Liver (tissue), 8 donors: ENCODE measurements at regions not wholly inside any gene's neighbourhood (a gene's known extent, or its start where the extent isn't known, plus 50 kb on each side); places are given as distances from the start of the nearest gene placed in this dataset.

Experiments
- DNase-seq: peaks from one replicate; pipeline ENCODE4 v3.0.0-alpha.2; 2017; ENCODE audit warnings: low spot score
- H3K27ac ChIP-seq, 2 donors: one replicate each; pipeline ENCODE4 v1.7.0; 2013; ENCODE audit warnings: inconsistent platforms in 2 of 2, low read length in 2 of 2, control low read depth in 1 of 2, low read depth in 1 of 2, mild to moderate bottlenecking in 1 of 2
- H3K27me3 ChIP-seq, 4 donors: one replicate each; pipeline versions ENCODE4 v1.6.1 to v1.7.0; 2013; ENCODE audit warnings: low read length in 3 of 4, inconsistent platforms in 1 of 4, mild to moderate bottlenecking in 1 of 4, moderate library complexity in 1 of 4; ENCODE audit not compliant: control insufficient read depth in 4 of 4, insufficient read depth in 4 of 4
- H3K36me3 ChIP-seq, 4 donors: one replicate each; pipeline versions ENCODE4 v1.6.1 to v1.7.0; 2013; ENCODE audit warnings: low read length in 3 of 4, mild to moderate bottlenecking in 3 of 4, low read depth in 1 of 4, moderate library complexity in 1 of 4; ENCODE audit not compliant: control insufficient read depth in 4 of 4, insufficient read depth in 3 of 4
- H3K4me1 ChIP-seq, 4 donors: one replicate each; pipeline versions ENCODE4 v1.6.1 to v1.7.0; 2013; ENCODE audit warnings: low read length in 3 of 4, mild to moderate bottlenecking in 3 of 4, moderate library complexity in 1 of 4; ENCODE audit not compliant: control insufficient read depth in 4 of 4, insufficient read depth in 4 of 4
- H3K4me3 ChIP-seq, 3 donors: one replicate each; pipeline versions ENCODE4 v1.6.1 to v1.7.0; 2013; ENCODE audit warnings: low read length in 3 of 3, control low read depth in 1 of 3, low read depth in 1 of 3, mild to moderate bottlenecking in 1 of 3
- H3K9ac ChIP-seq, 2 donors: one replicate each; pipeline ENCODE4 v1.7.0; 2013; ENCODE audit warnings: low read length in 2 of 2, mild to moderate bottlenecking in 2 of 2, moderate library complexity in 2 of 2, control low read depth in 1 of 2, low read depth in 1 of 2
- H3K9me3 ChIP-seq, 4 donors: one replicate each; pipeline versions ENCODE4 v1.6.1 to v1.7.0; 2013; ENCODE audit warnings: low read length in 3 of 4; ENCODE audit not compliant: control insufficient read depth in 4 of 4
- EGR1 ChIP-seq, 2 donors: IDR thresholded peaks; 2 replicates each; pipeline ENCODE4 v1.6.1; 2016 to 2018; ENCODE audit warnings: antibody characterized with exemption in 2 of 2, low read depth in 2 of 2
- FOXA1 ChIP-seq: IDR thresholded peaks from 2 replicates; pipeline ENCODE4 v1.6.1; 2016; ENCODE audit warnings: antibody characterized with exemption
- FOXA2 ChIP-seq: IDR thresholded peaks from 2 replicates; pipeline ENCODE4 v1.6.1; 2016; ENCODE audit warnings: antibody characterized with exemption
- GABPA ChIP-seq, 2 donors: IDR thresholded peaks in 1 of 2; conservative IDR thresholded peaks in 1 of 2; 2 replicates each; pipeline ENCODE4 v1.6.1; 2016; ENCODE audit warnings: antibody characterized with exemption in 2 of 2, mild to moderate bottlenecking in 1 of 2, moderate library complexity in 1 of 2
- HNF4A ChIP-seq, 2 donors: conservative IDR thresholded peaks; 2 replicates each; pipeline ENCODE4 v1.6.1; 2016; ENCODE audit warnings: antibody characterized with exemption in 2 of 2, mild to moderate bottlenecking in 2 of 2
- HNF4G ChIP-seq: IDR thresholded peaks from 2 replicates; pipeline ENCODE4 v1.6.1; 2016; ENCODE audit warnings: antibody characterized with exemption
- JUND ChIP-seq, 2 donors: IDR thresholded peaks; 2 replicates each; pipeline ENCODE4 v1.6.1; 2016; ENCODE audit warnings: antibody characterized with exemption in 2 of 2
- NR2F2 ChIP-seq: IDR thresholded peaks from 2 replicates; pipeline ENCODE4 v1.6.1; 2016; ENCODE audit warnings: antibody characterized with exemption
- RAD21 ChIP-seq, 2 donors: IDR thresholded peaks; 2 replicates each; pipeline ENCODE4 v1.6.1; 2016; ENCODE audit warnings: antibody characterized with exemption in 2 of 2, mild to moderate bottlenecking in 2 of 2
- RXRA ChIP-seq, 2 donors: IDR thresholded peaks; 2 replicates each; pipeline ENCODE4 v1.6.1; 2017 to 2018; ENCODE audit warnings: antibody characterized with exemption in 2 of 2, mild to moderate bottlenecking in 1 of 2
- SP1 ChIP-seq: IDR thresholded peaks from 2 replicates; pipeline ENCODE4 v1.6.1; 2018; ENCODE audit warnings: antibody characterized with exemption, mild to moderate bottlenecking
- TAF1 ChIP-seq: conservative IDR thresholded peaks from 2 replicates; pipeline ENCODE4 v1.6.1; 2016; ENCODE audit warnings: antibody characterized with exemption, mild to moderate bottlenecking
- YY1 ChIP-seq: IDR thresholded peaks from 2 replicates; pipeline ENCODE4 v1.6.1; 2016; ENCODE audit warnings: antibody characterized with exemption, mild to moderate bottlenecking
- WGBS: extraction: QIAGEN DNeasy Blood & Tissue Kit; methylation state at CpG from one replicate; pipeline ENCODE4 v1.1.7; 2013; 5-methylcytosine and 5-hydroxymethylcytosine counted together
- TF ChIP-seq, protein P1 (sequence below): IDR thresholded peaks from 2 replicates; pipeline ENCODE4 v1.6.1; 2016; ENCODE audit warnings: antibody characterized with exemption
- TF ChIP-seq, protein P2 (sequence below): fragments of 150-350 bp; IDR thresholded peaks from 2 replicates; pipeline ENCODE4 v1.5.1; 2017; ENCODE audit warnings: improper control_type of control experiment, low read depth, low read length; ENCODE audit not compliant: missing input control
- TF ChIP-seq, protein P3 (sequence below): IDR thresholded peaks from 2 replicates; pipeline ENCODE4 v1.6.1; 2016; ENCODE audit warnings: antibody characterized with exemption
- TF ChIP-seq, protein P4 (sequence below): IDR thresholded peaks from 2 replicates; pipeline ENCODE4 v1.6.1; 2016; ENCODE audit warnings: antibody characterized with exemption
- TF ChIP-seq, protein P5 (sequence below): IDR thresholded peaks from 2 replicates; pipeline ENCODE4 v1.6.1; 2016; ENCODE audit warnings: antibody characterized with exemption, mild to moderate bottlenecking
- donor health status: healthy.
- donor health status: healthy.
- donor health status: healthy.
- donor health status: healthy.
- donor health status: healthy.

DNA sequence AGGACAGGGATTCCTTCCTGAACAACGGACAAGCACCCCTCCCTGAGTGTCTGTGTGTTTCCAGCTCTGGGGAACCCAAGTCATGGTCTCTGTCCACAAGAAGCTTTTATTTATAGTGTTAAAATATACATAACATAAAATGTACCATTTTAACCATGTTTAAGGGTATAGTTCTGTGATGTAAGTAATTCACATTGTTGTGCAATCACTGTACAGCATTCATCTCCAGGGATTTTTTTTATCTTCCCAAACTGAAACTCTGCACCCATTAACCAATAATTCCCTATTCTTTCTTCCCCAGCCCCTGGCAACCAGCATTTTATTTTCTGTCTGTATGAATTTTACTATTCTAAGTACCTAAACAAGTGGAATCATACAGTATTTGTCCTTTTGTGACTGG lies 84.2 kb downstream of the FOXF2 start:
- H3K4me1 ChIP-seq: peaks cover 0 to 2% (median under 1%) of the 10 kb centered on the region in 4 donors
- no peaks in the 10 kb centered on the region for H3K9me3 ChIP-seq
- TF ChIP-seq JUND (IDR thresholded peaks at IDR 0.05) (no peak), YY1 (no peak), EGR1 (IDR thresholded peaks at IDR 0.05; ENCODE audit: low read depth in 2 of 2) (no peak), GABPA (IDR thresholded peaks at IDR 0.05 in 1 of 2, conservative IDR thresholded peaks at IDR 0.05 in 1 of 2) (no peak)
- TF ChIP-seq, protein P1, sequence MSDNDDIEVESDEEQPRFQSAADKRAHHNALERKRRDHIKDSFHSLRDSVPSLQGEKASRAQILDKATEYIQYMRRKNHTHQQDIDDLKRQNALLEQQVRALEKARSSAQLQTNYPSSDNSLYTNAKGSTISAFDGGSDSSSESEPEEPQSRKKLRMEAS: no peak
- WGBS: 95% methylated on average over 1 of the region's 1 CpG
- H3K27me3 ChIP-seq: no peaks in the 10 kb centered on the region
- no peak overlapping the region for H3K4me3 ChIP-seq
- H3K9ac ChIP-seq: no peak overlapping the region
- DNase-seq: no peak
- no peaks in the 10 kb centered on the region for H3K36me3 ChIP-seq
- no peak overlapping the region for H3K27ac ChIP-seq

DNA sequence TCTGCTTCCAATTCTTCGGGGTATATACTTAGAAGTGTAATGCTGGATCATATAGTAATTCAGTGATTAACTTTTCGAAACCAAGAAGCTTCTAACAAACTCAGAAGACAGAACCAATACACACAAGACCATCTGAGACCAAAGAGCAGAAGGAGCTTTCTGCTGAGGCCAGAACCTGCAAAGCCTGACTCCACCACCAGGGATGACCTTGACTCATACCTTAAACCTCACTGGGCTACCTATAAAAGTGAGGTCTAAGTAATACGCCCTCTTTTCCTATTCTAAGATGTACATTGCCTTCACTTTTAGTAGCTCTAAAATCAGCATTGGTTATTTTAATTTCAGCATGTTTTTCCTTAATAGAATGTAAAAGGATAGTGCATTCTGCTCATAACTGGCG lies 84.8 kb downstream of the FOXF2 start:
- no peak overlapping the region for H3K27ac ChIP-seq
- no peaks in the 10 kb centered on the region for H3K36me3 ChIP-seq
- H3K9me3 ChIP-seq: no peaks in the 10 kb centered on the region
- no peak for DNase-seq
- TF ChIP-seq SP1 (no peak), GABPA (IDR thresholded peaks at IDR 0.05 in 1 of 2, conservative IDR thresholded peaks at IDR 0.05 in 1 of 2) (no peak), HNF4A (conservative IDR thresholded peaks at IDR 0.05) (no peak), HNF4G (no peak), FOXA1 (no peak), RAD21 (IDR thresholded peaks at IDR 0.05) (no peak), RXRA (IDR thresholded peaks at IDR 0.05) (no peak), TAF1 (no peak), NR2F2 (no peak), JUND (IDR thresholded peaks at IDR 0.05) (no peak), EGR1 (IDR thresholded peaks at IDR 0.05; ENCODE audit: low read depth in 2 of 2) (no peak), YY1 (no peak), FOXA2 (no peak)
- TF ChIP-seq, protein P2, sequence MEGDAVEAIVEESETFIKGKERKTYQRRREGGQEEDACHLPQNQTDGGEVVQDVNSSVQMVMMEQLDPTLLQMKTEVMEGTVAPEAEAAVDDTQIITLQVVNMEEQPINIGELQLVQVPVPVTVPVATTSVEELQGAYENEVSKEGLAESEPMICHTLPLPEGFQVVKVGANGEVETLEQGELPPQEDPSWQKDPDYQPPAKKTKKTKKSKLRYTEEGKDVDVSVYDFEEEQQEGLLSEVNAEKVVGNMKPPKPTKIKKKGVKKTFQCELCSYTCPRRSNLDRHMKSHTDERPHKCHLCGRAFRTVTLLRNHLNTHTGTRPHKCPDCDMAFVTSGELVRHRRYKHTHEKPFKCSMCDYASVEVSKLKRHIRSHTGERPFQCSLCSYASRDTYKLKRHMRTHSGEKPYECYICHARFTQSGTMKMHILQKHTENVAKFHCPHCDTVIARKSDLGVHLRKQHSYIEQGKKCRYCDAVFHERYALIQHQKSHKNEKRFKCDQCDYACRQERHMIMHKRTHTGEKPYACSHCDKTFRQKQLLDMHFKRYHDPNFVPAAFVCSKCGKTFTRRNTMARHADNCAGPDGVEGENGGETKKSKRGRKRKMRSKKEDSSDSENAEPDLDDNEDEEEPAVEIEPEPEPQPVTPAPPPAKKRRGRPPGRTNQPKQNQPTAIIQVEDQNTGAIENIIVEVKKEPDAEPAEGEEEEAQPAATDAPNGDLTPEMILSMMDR: no peak
- TF ChIP-seq, protein P1: no peak
- TF ChIP-seq, protein P3, sequence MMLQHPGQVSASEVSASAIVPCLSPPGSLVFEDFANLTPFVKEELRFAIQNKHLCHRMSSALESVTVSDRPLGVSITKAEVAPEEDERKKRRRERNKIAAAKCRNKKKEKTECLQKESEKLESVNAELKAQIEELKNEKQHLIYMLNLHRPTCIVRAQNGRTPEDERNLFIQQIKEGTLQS: no peak
- TF ChIP-seq, protein P4, sequence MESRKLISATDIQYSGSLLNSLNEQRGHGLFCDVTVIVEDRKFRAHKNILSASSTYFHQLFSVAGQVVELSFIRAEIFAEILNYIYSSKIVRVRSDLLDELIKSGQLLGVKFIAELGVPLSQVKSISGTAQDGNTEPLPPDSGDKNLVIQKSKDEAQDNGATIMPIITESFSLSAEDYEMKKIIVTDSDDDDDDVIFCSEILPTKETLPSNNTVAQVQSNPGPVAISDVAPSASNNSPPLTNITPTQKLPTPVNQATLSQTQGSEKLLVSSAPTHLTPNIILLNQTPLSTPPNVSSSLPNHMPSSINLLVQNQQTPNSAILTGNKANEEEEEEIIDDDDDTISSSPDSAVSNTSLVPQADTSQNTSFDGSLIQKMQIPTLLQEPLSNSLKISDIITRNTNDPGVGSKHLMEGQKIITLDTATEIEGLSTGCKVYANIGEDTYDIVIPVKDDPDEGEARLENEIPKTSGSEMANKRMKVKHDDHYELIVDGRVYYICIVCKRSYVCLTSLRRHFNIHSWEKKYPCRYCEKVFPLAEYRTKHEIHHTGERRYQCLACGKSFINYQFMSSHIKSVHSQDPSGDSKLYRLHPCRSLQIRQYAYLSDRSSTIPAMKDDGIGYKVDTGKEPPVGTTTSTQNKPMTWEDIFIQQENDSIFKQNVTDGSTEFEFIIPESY: no peak
- TF ChIP-seq, protein P5, sequence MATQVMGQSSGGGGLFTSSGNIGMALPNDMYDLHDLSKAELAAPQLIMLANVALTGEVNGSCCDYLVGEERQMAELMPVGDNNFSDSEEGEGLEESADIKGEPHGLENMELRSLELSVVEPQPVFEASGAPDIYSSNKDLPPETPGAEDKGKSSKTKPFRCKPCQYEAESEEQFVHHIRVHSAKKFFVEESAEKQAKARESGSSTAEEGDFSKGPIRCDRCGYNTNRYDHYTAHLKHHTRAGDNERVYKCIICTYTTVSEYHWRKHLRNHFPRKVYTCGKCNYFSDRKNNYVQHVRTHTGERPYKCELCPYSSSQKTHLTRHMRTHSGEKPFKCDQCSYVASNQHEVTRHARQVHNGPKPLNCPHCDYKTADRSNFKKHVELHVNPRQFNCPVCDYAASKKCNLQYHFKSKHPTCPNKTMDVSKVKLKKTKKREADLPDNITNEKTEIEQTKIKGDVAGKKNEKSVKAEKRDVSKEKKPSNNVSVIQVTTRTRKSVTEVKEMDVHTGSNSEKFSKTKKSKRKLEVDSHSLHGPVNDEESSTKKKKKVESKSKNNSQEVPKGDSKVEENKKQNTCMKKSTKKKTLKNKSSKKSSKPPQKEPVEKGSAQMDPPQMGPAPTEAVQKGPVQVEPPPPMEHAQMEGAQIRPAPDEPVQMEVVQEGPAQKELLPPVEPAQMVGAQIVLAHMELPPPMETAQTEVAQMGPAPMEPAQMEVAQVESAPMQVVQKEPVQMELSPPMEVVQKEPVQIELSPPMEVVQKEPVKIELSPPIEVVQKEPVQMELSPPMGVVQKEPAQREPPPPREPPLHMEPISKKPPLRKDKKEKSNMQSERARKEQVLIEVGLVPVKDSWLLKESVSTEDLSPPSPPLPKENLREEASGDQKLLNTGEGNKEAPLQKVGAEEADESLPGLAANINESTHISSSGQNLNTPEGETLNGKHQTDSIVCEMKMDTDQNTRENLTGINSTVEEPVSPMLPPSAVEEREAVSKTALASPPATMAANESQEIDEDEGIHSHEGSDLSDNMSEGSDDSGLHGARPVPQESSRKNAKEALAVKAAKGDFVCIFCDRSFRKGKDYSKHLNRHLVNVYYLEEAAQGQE: no peak
- 91% methylated on average over 4 of the region's 4 CpGs for WGBS
- H3K4me3 ChIP-seq: no peak overlapping the region
- no peak overlapping the region for H3K9ac ChIP-seq
- H3K27me3 ChIP-seq: no peaks in the 10 kb centered on the region
- peaks cover 0 to 8% (median 6%) of the 10 kb centered on the region in 4 donors for H3K4me1 ChIP-seq
